ENCODE measurements at regions not wholly inside any gene's neighbourhood (a gene's known extent, or its start where the extent isn't known, plus 50 kb on each side); places are given as distances from the start of the nearest gene placed in this dataset.

DNA sequence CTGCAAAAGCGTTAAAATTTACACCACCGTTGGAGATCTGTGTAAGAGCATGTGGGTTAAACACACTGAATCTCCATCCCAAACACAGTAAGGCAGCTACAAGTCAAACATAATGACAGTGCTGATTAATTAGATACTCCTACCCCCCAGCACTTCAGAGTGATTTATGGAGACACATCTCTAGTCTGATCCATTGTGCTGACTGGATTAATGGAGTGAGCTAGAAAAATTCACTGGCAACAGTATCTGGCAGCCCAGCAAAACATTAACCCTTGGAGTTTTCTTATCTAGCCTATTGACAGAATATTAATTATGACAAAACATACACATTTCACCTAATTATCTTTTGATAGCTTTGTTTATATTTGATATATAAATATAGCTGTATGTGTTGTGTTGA lies 188.6 kb upstream of the ISL1 start:
- H3K9me2 ChIP-seq (replicated peaks; ENCODE audit: low read depth, low read length) = no peaks in the 10 kb centered on the region
- TF ChIP-seq, protein P1, sequence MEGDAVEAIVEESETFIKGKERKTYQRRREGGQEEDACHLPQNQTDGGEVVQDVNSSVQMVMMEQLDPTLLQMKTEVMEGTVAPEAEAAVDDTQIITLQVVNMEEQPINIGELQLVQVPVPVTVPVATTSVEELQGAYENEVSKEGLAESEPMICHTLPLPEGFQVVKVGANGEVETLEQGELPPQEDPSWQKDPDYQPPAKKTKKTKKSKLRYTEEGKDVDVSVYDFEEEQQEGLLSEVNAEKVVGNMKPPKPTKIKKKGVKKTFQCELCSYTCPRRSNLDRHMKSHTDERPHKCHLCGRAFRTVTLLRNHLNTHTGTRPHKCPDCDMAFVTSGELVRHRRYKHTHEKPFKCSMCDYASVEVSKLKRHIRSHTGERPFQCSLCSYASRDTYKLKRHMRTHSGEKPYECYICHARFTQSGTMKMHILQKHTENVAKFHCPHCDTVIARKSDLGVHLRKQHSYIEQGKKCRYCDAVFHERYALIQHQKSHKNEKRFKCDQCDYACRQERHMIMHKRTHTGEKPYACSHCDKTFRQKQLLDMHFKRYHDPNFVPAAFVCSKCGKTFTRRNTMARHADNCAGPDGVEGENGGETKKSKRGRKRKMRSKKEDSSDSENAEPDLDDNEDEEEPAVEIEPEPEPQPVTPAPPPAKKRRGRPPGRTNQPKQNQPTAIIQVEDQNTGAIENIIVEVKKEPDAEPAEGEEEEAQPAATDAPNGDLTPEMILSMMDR (conservative IDR thresholded peaks at IDR 0.05; ENCODE audit: low read length) = no peak
- no peak for TF ChIP-seq EZH2phosphoT487 (IDR thresholded peaks at IDR 0.05; ENCODE audit: borderline replicate concordance)
- no peak overlapping the region for H3K4me2 ChIP-seq (ENCODE audit: low read depth, low read length, poor library complexity, severe bottlenecking)
- H3K9ac ChIP-seq (ENCODE audit: low read depth, low read length, poor library complexity, severe bottlenecking) = no peak overlapping the region
- H2AFZ ChIP-seq (ENCODE audit: low read length) = no peak overlapping the region
- no peaks in the 10 kb centered on the region for H3K27me3 ChIP-seq (ENCODE audit: insufficient read depth, low read length, poor library complexity, severe bottlenecking)
- no peaks in the 10 kb centered on the region for H3K79me2 ChIP-seq (ENCODE audit: insufficient read depth, low read length)
- no peak overlapping the region for H3K4me3 ChIP-seq (ENCODE audit: low read length, poor library complexity, severe bottlenecking)
- H3K36me3 ChIP-seq (ENCODE audit: insufficient read depth, low read length) = no peaks in the 10 kb centered on the region
- H4K20me1 ChIP-seq (ENCODE audit: insufficient read depth, low read length, poor library complexity, severe bottlenecking) = no peaks in the 10 kb centered on the region
- no peaks in the 10 kb centered on the region for H3K9me3 ChIP-seq (ENCODE audit: insufficient read depth, low read depth, low read length)
- H3F3A ChIP-seq (ENCODE audit: low read depth) = no peaks in the 10 kb centered on the region
- no peaks in the 10 kb centered on the region for H3K4me1 ChIP-seq (ENCODE audit: insufficient read depth, low read length, poor library complexity, severe bottlenecking)

DNA sequence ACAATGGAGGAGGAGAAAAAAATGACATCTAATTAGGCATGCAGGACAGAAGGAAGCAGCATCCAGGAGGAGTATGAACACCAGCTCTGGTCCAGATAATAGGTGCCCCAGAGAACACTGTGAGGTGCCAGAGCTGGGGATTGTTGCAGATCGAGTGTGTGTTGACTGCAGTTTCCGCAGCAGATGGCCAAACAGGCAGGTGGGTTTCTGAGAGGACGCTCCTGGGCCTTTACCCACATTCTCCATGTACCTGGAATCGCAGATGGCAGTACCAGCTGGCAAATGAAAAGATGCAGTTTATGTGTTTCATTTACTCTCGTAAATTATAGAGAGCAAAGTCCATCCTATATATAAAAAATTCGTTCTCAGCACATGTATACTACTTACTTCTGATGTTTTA lies 182.2 kb upstream of the ISL1 start:
- no peak overlapping the region for H3K9ac ChIP-seq (ENCODE audit: low read depth, low read length, poor library complexity, severe bottlenecking)
- H3K4me2 ChIP-seq (ENCODE audit: low read depth, low read length, poor library complexity, severe bottlenecking) = no peak overlapping the region
- TF ChIP-seq EZH2phosphoT487 (IDR thresholded peaks at IDR 0.05; ENCODE audit: borderline replicate concordance) = no peak
- TF ChIP-seq, protein P1 (conservative IDR thresholded peaks at IDR 0.05; ENCODE audit: low read length) = no peak
- no peaks in the 10 kb centered on the region for H3K4me1 ChIP-seq (ENCODE audit: insufficient read depth, low read length, poor library complexity, severe bottlenecking)
- no peaks in the 10 kb centered on the region for H3K9me3 ChIP-seq (ENCODE audit: insufficient read depth, low read depth, low read length)
- no peaks in the 10 kb centered on the region for H3K79me2 ChIP-seq (ENCODE audit: insufficient read depth, low read length)
- H3F3A ChIP-seq (ENCODE audit: low read depth) = no peaks in the 10 kb centered on the region
- H3K4me3 ChIP-seq (ENCODE audit: low read length, poor library complexity, severe bottlenecking) = no peak overlapping the region
- H4K20me1 ChIP-seq (ENCODE audit: insufficient read depth, low read length, poor library complexity, severe bottlenecking) = no peaks in the 10 kb centered on the region
- H3K27me3 ChIP-seq (ENCODE audit: insufficient read depth, low read length, poor library complexity, severe bottlenecking) = no peaks in the 10 kb centered on the region
- H3K9me2 ChIP-seq (replicated peaks; ENCODE audit: low read depth, low read length) = no peaks in the 10 kb centered on the region
- H2AFZ ChIP-seq (ENCODE audit: low read length) = no peak overlapping the region
- H3K36me3 ChIP-seq (ENCODE audit: insufficient read depth, low read length) = no peaks in the 10 kb centered on the region

DNA sequence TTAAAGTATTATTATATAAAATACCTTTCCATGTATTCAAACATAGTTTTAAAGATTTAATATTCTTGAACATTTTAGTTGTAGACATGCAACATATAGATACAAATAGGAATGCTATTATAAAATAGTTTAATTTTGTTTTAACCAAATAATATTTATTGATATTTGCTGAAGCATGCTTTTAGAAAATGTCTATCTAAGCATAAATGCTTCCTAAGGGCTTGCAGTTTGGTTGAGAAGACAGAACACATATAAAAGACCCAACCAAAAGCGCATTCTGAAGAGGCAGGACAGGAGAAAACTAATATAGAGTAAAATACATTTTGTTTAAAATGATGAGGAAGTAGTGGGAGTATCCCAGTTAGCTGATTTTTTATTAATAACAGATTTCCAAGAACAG lies 181.5 kb upstream of the ISL1 start:
- H3K36me3 ChIP-seq (ENCODE audit: insufficient read depth, low read length) = no peaks in the 10 kb centered on the region
- no peaks in the 10 kb centered on the region for H3K9me2 ChIP-seq (replicated peaks; ENCODE audit: low read depth, low read length)
- TF ChIP-seq EZH2phosphoT487 (IDR thresholded peaks at IDR 0.05; ENCODE audit: borderline replicate concordance) = no peak
- TF ChIP-seq, protein P1 (conservative IDR thresholded peaks at IDR 0.05; ENCODE audit: low read length) = no peak
- H3K79me2 ChIP-seq (ENCODE audit: insufficient read depth, low read length) = no peaks in the 10 kb centered on the region
- no peaks in the 10 kb centered on the region for H3K27me3 ChIP-seq (ENCODE audit: insufficient read depth, low read length, poor library complexity, severe bottlenecking)
- no peaks in the 10 kb centered on the region for H3K4me1 ChIP-seq (ENCODE audit: insufficient read depth, low read length, poor library complexity, severe bottlenecking)
- no peak overlapping the region for H3K9ac ChIP-seq (ENCODE audit: low read depth, low read length, poor library complexity, severe bottlenecking)
- H2AFZ ChIP-seq (ENCODE audit: low read length) = no peak overlapping the region
- H4K20me1 ChIP-seq (ENCODE audit: insufficient read depth, low read length, poor library complexity, severe bottlenecking) = no peaks in the 10 kb centered on the region
- H3K9me3 ChIP-seq (ENCODE audit: insufficient read depth, low read depth, low read length) = no peaks in the 10 kb centered on the region
- no peak overlapping the region for H3K4me2 ChIP-seq (ENCODE audit: low read depth, low read length, poor library complexity, severe bottlenecking)
- H3F3A ChIP-seq (ENCODE audit: low read depth) = no peaks in the 10 kb centered on the region
- H3K4me3 ChIP-seq (ENCODE audit: low read length, poor library complexity, severe bottlenecking) = no peak overlapping the region
